Colonic mucosa (tissue), 4 donors: ENCODE measurements at regions not wholly inside any gene's neighbourhood (a gene's known extent, or its start where the extent isn't known, plus 50 kb on each side); places are given as distances from the start of the nearest gene placed in this dataset.
"Not testable (repeated sequence)": the region's sequence is repeated elsewhere in the genome, so short reads cannot be mapped to it uniquely, and the experiment has no call there.

Source experiments
- DNase-seq: peaks from one replicate; pipeline ENCODE4 v3.0.0-alpha.2; 2020
- H3K27ac ChIP-seq: fragments of 200-600 bp; one replicate; pipeline ENCODE4 v1.8.0; 2021
- H3K27me3 ChIP-seq: fragments of 200-600 bp; one replicate; pipeline ENCODE4 v1.8.0; 2021
- H3K36me3 ChIP-seq: fragments of 200-600 bp; one replicate; pipeline ENCODE4 v1.8.0; 2021
- H3K4me1 ChIP-seq: fragments of 200-600 bp; one replicate; pipeline ENCODE4 v1.8.0; 2021; ENCODE audit warnings: mild to moderate bottlenecking
- H3K4me3 ChIP-seq: fragments of 200-600 bp; one replicate; pipeline ENCODE4 v1.8.0; 2021
- H3K9ac ChIP-seq, 2 donors: one replicate each; pipeline ENCODE4 v1.7.0; 2013; ENCODE audit warnings: control low read depth in 2 of 2, low read depth in 2 of 2, low read length in 2 of 2
- H3K9me3 ChIP-seq: fragments of 200-600 bp; one replicate; pipeline ENCODE4 v1.8.0; 2021
- intact Hi-C: fragments of 100-400 bp; cut with DNase I; formaldehyde crosslinking; loops from one replicate; pipeline ENCODE4 v1.14.1; 2022
- TF ChIP-seq, protein P1 (sequence below): fragments of 200-600 bp; IDR thresholded peaks from one replicate; pipeline ENCODE4 v1.8.0; 2022; ENCODE audit warnings: antibody characterized with exemption, mild to moderate bottlenecking
- donor health status: healthy.
- donor health status: DM: no; HTN: no; CAD: no.
- donor health status: DM: no; HTN: no; CAD: no.

DNA sequence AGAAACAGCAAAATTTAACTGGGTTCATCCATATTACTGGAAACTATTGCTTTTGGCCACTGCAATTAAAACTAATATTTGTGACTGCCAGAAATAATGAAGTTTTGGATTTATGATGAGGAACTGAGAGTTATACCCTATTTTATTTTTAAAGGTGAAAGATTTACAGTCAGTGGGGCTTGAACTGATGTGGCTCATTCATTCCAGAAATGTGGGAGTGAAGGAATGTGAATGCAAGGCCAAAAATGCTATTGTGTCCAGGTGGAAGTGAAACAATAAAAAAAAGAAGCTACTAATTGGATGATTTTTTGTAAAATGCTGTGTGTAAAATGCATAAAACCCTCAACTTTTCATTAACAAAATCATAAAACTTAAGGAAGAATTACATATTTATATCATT, 491.9 kb downstream of the COL12A1 start:
- no peak for DNase-seq
- Histone ChIP-seq H3K4me3 (no peak overlapping the region), H3K27me3 (no peaks in the 10 kb centered on the region), H3K9ac (no peak overlapping the region), H3K36me3 (no peaks in the 10 kb centered on the region), H3K9me3 (no peaks in the 10 kb centered on the region), H3K27ac (no peak overlapping the region), H3K4me1 (no peaks in the 10 kb centered on the region)
- TF ChIP-seq, protein P1, sequence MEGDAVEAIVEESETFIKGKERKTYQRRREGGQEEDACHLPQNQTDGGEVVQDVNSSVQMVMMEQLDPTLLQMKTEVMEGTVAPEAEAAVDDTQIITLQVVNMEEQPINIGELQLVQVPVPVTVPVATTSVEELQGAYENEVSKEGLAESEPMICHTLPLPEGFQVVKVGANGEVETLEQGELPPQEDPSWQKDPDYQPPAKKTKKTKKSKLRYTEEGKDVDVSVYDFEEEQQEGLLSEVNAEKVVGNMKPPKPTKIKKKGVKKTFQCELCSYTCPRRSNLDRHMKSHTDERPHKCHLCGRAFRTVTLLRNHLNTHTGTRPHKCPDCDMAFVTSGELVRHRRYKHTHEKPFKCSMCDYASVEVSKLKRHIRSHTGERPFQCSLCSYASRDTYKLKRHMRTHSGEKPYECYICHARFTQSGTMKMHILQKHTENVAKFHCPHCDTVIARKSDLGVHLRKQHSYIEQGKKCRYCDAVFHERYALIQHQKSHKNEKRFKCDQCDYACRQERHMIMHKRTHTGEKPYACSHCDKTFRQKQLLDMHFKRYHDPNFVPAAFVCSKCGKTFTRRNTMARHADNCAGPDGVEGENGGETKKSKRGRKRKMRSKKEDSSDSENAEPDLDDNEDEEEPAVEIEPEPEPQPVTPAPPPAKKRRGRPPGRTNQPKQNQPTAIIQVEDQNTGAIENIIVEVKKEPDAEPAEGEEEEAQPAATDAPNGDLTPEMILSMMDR: no peak
- intact Hi-C loops: no loop called here

DNA sequence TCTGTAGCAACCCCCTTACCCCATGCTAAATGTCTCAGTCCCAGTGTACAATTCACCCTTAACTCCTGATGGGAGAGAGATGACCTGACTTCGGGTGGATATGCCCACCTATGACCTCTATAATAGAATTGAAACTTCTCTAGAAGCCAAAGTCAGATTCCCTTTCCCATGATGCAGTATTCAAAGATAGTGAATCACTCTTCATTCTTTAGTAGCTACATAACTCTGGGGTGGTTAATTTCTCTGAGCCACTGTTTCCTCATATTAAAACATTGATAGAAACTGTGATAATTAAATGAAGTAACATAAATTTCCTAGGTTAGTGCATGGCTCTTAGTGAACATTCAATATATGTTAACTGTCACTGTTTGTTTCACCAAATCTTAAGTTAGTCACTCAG, 500.4 kb downstream of the COL12A1 start:
- Histone ChIP-seq H3K27me3 (no peaks in the 10 kb centered on the region), H3K4me3 (no peak overlapping the region), H3K4me1 (no peaks in the 10 kb centered on the region), H3K9me3 (no peaks in the 10 kb centered on the region), H3K27ac (no peak overlapping the region), H3K9ac (no peak overlapping the region), H3K36me3 (no peaks in the 10 kb centered on the region)
- DNase-seq: no peak
- TF ChIP-seq, protein P1: no peak
- intact Hi-C loops: no loop called here

DNA sequence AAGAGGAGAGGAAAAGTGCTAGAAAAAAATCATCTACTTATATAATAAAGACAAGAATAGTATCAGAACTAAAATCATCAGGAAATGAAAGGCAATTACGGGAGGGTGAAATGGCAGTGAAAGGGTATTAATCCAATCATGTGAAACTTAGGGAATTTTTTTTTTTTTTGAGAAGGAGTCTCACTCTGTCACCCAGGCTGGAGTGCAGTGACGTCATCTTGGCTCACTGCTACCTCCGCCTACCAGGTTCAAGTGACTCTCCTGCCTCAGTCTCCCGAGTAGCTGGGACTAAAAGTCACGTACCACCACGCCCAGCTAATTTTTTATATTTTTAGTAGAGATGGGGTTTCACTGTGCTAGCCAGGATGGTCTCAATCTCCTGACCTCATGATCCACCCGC, 501.3 kb downstream of the COL12A1 start:
- H3K9me3 ChIP-seq, H3K9ac ChIP-seq, H3K4me1 ChIP-seq, H3K27me3 ChIP-seq, H3K27ac ChIP-seq, H3K36me3 ChIP-seq, H3K4me3 ChIP-seq, intact Hi-C loops, DNase-seq: not testable (repeated sequence)

DNA sequence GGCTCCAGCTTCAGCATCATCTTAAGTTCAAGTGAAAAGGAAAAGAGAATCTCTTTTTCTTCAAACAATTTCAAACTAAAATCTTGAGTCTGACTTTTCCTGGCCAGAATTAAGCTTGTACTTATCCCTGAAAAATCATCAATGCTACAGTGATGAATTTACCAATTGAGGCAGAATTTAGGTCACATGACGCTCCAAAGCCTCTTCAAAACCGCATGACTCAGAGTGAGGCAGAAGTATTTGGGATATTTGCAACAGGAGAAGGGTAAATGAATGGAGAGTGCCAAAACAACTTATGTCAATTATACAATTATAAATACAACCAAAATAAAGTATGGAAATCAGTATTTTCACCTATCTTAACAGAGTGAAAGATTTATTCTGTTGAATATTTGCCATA, 515.5 kb downstream of the COL12A1 start:
- Histone ChIP-seq H3K4me1 (no peaks in the 10 kb centered on the region), H3K9me3 (no peaks in the 10 kb centered on the region), H3K4me3 (no peak overlapping the region), H3K36me3 (no peaks in the 10 kb centered on the region), H3K27me3 (no peaks in the 10 kb centered on the region), H3K9ac (no peak overlapping the region), H3K27ac (no peak overlapping the region)
- TF ChIP-seq, protein P1: no peak
- intact Hi-C loops: no loop called here
- no peak for DNase-seq

DNA sequence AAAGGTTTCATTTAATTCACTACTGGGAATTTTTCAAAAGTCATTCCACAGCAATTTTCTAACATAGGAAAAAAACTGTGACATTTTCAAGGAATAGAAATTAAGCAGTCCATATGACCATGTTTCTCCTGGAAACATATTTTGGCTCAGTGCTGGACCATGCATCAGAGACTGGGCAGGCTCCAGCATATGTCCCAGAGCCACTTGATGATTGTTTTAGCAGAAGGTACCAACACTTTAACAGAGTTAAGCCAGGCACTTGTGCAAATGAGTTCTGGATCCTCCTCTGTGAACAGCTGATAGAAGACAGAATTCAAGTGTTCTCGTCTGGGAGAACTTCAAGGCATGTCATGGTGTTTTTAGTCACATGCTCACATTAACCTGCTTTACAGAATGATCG, 516.3 kb downstream of the COL12A1 start:
- no peaks in the 10 kb centered on the region for H3K36me3 ChIP-seq
- DNase-seq: no peak
- H3K27me3 ChIP-seq: no peaks in the 10 kb centered on the region
- no peak overlapping the region for H3K4me3 ChIP-seq
- intact Hi-C loops: no loop called here
- H3K9ac ChIP-seq: no peak overlapping the region
- TF ChIP-seq, protein P1: no peak
- H3K27ac ChIP-seq: no peak overlapping the region
- H3K4me1 ChIP-seq: no peaks in the 10 kb centered on the region
- no peaks in the 10 kb centered on the region for H3K9me3 ChIP-seq

DNA sequence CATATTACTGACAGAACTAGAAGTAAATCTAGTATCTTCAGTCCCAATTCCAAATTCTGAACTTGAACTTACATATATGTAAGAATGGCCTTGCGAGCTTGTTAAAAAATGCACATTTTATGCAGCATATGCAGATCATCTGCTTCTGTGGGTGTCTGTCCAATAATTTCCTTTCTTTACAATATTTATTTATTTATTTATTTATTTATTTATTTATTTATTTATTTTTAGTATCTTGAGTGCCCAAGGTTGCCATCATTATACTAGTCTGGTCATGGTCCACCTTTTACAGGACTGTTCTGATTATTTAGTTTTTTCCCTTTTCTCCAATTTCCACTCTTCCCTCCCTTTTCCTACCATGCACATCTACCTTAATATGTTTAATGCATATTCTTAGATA, 528.4 kb downstream of the COL12A1 start:
- intact Hi-C loops: no loop called here
- Histone ChIP-seq H3K4me1 (no peaks in the 10 kb centered on the region), H3K27me3 (no peaks in the 10 kb centered on the region), H3K9ac (no peak overlapping the region), H3K36me3 (no peaks in the 10 kb centered on the region), H3K9me3 (no peaks in the 10 kb centered on the region), H3K4me3 (no peak overlapping the region), H3K27ac (no peak overlapping the region)
- TF ChIP-seq, protein P1: no peak
- DNase-seq: no peak
